SK-N-SH (cell line): ENCODE measurements at regions not wholly inside any gene's neighbourhood (a gene's known extent, or its start where the extent isn't known, plus 50 kb on each side); places are given as distances from the start of the nearest gene placed in this dataset.

Experiments
- CTCF ChIA-PET: fragments of 300-600, 350-600 bp; formaldehyde crosslinking; extraction: SDS; loops from one replicate; lab custom pipeline; 2021; lab: Yijun Ruan, JAX
- POLR2A ChIA-PET: fragments of 350-600 bp; sonication (Branson Sonifier 250); formaldehyde crosslinking; extraction: SDS; loops from one replicate; lab custom pipeline; 2020; ENCODE audit warnings: antibody characterized with exemption, inconsistent platforms; lab: Yijun Ruan, JAX
- DNase-seq: peaks from one replicate; pipeline ENCODE4 v3.0.0; 2012
- H2AFZ ChIP-seq: fragments of 200-600 bp; sonication (generic); 2 replicates; pipeline ENCODE4 v1.8.1; 2016; ENCODE audit warnings: antibody characterized with exemption, mild to moderate bottlenecking, low read depth
- H3F3A ChIP-seq: fragments of 200-600 bp; sonication (generic); replicated peaks from 2 replicates; pipeline ENCODE3; 2016; ENCODE audit warnings: antibody characterized with exemption, mild to moderate bottlenecking; ENCODE audit not compliant: insufficient read depth
- H3K27ac ChIP-seq, 2 experiments: fragments of 200-500 bp in 1 of 2; fragments of 200-600 bp in 1 of 2; sonication (Bioruptor generic) in 1 of 2; sonication (generic), shearing (Covaris generic) in 1 of 2; 2 replicates each; pipeline versions ENCODE4 v1.5.1 to v1.6.1; 2014 to 2016; ENCODE audit warnings: low read depth in 2 of 2, inconsistent platforms in 1 of 2, low read length in 1 of 2, mild to moderate bottlenecking in 1 of 2, mixed read lengths in 1 of 2
- H3K27me3 ChIP-seq: fragments of 200-600 bp; sonication (generic), shearing (Covaris generic); 2 replicates; pipeline ENCODE4 v1.6.1; 2016; ENCODE audit warnings: mixed run types; ENCODE audit not compliant: insufficient read depth
- H3K36me3 ChIP-seq, 2 experiments: fragments of 200-500 bp in 1 of 2; fragments of 200-600 bp in 1 of 2; sonication (Bioruptor generic) in 1 of 2; sonication (generic) in 1 of 2; replicated peaks in 1 of 2; 2 replicates each; pipeline versions ENCODE3 to v1.5.1; 2014 to 2016; ENCODE audit warnings: low read length in 1 of 2, mild to moderate bottlenecking in 1 of 2; ENCODE audit not compliant: insufficient read depth in 2 of 2, control insufficient read depth in 1 of 2
- H3K4me1 ChIP-seq, 2 experiments: fragments of 200-500 bp in 1 of 2; fragments of 200-600 bp in 1 of 2; sonication (Bioruptor generic) in 1 of 2; sonication (generic), shearing (Covaris generic) in 1 of 2; 2 replicates each; pipeline versions ENCODE4 v1.5.1 to v1.6.1; 2014 to 2016; ENCODE audit warnings: low read depth in 1 of 2, low read length in 1 of 2, mixed run types in 1 of 2; ENCODE audit not compliant: insufficient read depth in 2 of 2, control insufficient read depth in 1 of 2
- H3K4me2 ChIP-seq: fragments of 200-600 bp; sonication (generic), shearing (Covaris generic); 2 replicates; pipeline ENCODE4 v1.6.1; 2017; ENCODE audit warnings: mixed run types
- H3K4me3 ChIP-seq, 2 experiments: fragments of 200-500 bp in 1 of 2; fragments of 200-600 bp in 1 of 2; sonication (Bioruptor generic) in 1 of 2; sonication (generic), shearing (Covaris generic) in 1 of 2; 2 replicates each; pipeline versions ENCODE4 v1.5.1 to v1.8.1; 2014 to 2016; ENCODE audit warnings: low read depth in 2 of 2, inconsistent platforms in 1 of 2, low read length in 1 of 2, mild to moderate bottlenecking in 1 of 2, mixed read lengths in 1 of 2, moderate library complexity in 1 of 2
- H3K79me2 ChIP-seq: fragments of 200-600 bp; sonication (generic); 2 replicates; pipeline ENCODE4 v1.8.1; 2017; ENCODE audit warnings: mild to moderate bottlenecking; ENCODE audit not compliant: insufficient read depth
- H3K9ac ChIP-seq: fragments of 200-600 bp; sonication (generic); 2 replicates; pipeline ENCODE4 v1.6.1; 2017; ENCODE audit warnings: mixed run types
- H3K9me2 ChIP-seq: fragments of 200-600 bp; sonication (generic); 2 replicates; pipeline ENCODE4 v1.6.1; 2017; ENCODE audit warnings: mixed run types
- H3K9me3 ChIP-seq: fragments of 200-600 bp; sonication (generic); 2 replicates; pipeline ENCODE4 v1.6.1; 2017; ENCODE audit warnings: mixed run types, mild to moderate bottlenecking, moderate library complexity
- H4K20me1 ChIP-seq: fragments of 200-600 bp; sonication (generic); 2 replicates; pipeline ENCODE4 v1.6.1; 2017; ENCODE audit warnings: mild to moderate bottlenecking, mixed run types; ENCODE audit not compliant: insufficient read depth
- ELF1 ChIP-seq: IDR thresholded peaks from 2 replicates; pipeline ENCODE4 v1.4.0; 2012
- EZH2phosphoT487 ChIP-seq: fragments of 200-600 bp; sonication (generic); IDR thresholded peaks from 2 replicates; pipeline ENCODE4 v1.6.1; 2017; ENCODE audit warnings: low read depth, mixed run types, mild to moderate bottlenecking, antibody characterized with exemption, moderate library complexity, borderline replicate concordance
- FOSL2 ChIP-seq: IDR thresholded peaks from 2 replicates; pipeline ENCODE4 v1.4.0; 2012; ENCODE audit warnings: low read depth, mild to moderate bottlenecking, moderate library complexity, borderline replicate concordance
- FOXM1 ChIP-seq: IDR thresholded peaks from 2 replicates; pipeline ENCODE4 v1.4.0; 2012; ENCODE audit warnings: low read depth, mild to moderate bottlenecking
- JUND ChIP-seq: IDR thresholded peaks from 2 replicates; pipeline ENCODE4 v1.4.0; 2012
- MAX ChIP-seq: IDR thresholded peaks from 2 replicates; pipeline ENCODE4 v1.4.0; 2012; ENCODE audit warnings: low read depth
- NRF1 ChIP-seq: IDR thresholded peaks from 2 replicates; pipeline ENCODE4 v1.6.1; 2012; ENCODE audit warnings: low read depth, mild to moderate bottlenecking, low read length
- POLR2AphosphoS5 ChIP-seq: IDR thresholded peaks from 2 replicates; pipeline ENCODE4 v1.6.1; 2012; ENCODE audit warnings: low read depth, low read length
- RFX5 ChIP-seq: IDR thresholded peaks from 2 replicates; pipeline ENCODE4 v1.6.1; 2012; ENCODE audit warnings: mild to moderate bottlenecking, improper control_type of control experiment, low read length
- RXRA ChIP-seq: IDR thresholded peaks from 2 replicates; pipeline ENCODE4 v1.4.0; 2012; ENCODE audit warnings: low read depth, mild to moderate bottlenecking, borderline replicate concordance
- SIN3A ChIP-seq: IDR thresholded peaks from 2 replicates; pipeline ENCODE4 v1.6.1; 2012; ENCODE audit warnings: low read depth, mild to moderate bottlenecking, low read length, moderate library complexity, borderline replicate concordance
- TAF1 ChIP-seq: IDR thresholded peaks from 2 replicates; pipeline ENCODE4 v1.6.1; 2012; ENCODE audit warnings: low read depth, mild to moderate bottlenecking, low read length, moderate library complexity, borderline replicate concordance
- TEAD4 ChIP-seq: IDR thresholded peaks from 2 replicates; pipeline ENCODE4 v1.4.0; 2012; ENCODE audit warnings: mild to moderate bottlenecking, borderline replicate concordance; ENCODE audit not compliant: insufficient read depth
- YY1 ChIP-seq: IDR thresholded peaks from 2 replicates; pipeline ENCODE4 v1.4.0; 2012; ENCODE audit warnings: low read depth, mild to moderate bottlenecking
- WGBS: methylation state at CpG from one replicate; pipeline ENCODE4 v1.1.6; 2017; ENCODE audit warnings: low lambda C conversion rate; 5-methylcytosine and 5-hydroxymethylcytosine counted together

DNA sequence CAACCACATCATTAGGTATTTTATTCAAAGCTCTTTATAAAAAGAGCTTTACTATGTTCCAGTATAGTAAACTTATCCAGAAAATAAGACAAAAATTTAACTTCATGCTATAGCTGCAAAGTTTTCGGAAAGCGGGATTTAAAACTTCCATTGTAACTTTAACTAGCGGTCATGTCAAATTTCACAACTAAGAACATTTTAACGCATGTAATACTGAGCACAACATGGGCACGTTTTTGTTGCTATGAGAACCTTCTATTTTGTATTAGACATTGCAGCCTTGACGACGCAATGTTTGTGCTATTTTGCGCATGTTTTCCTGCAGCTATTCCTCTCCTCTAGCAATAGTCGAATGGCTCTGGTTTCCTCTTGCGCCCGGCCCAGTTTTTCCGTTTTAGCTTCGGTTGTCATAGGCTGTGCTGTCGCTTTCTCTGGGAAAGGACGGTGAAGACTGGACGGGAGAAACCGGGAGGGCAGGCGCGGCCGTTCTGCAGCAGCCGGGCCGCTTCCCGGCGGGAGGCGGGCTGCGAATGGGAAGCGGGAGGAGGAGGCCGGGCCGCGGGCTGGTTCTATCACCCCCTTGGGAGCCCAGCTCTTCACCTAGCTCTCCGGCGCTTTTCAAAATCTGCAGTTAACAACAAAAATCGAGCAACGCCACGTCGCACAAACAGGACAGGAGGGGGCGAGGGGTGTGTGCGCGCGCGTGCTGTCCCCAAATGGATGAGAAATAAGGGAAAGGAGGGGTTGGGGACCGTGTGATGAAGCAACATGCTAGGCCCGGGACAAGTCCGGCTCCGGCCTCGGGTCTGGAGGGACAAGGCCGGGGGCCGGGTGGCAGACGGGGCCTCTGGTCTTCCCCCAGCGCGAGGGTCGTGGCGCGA lies 105.3 kb upstream of the HNRNPU start:
- Histone ChIP-seq H3K36me3 (no peaks in the 10 kb centered on the region), H3K79me2 (peaks cover 19% of the 10 kb centered on the region), H2AFZ (peak overlapping the region; percentile 73), H3F3A (peaks cover 42% of the 10 kb centered on the region), H4K20me1 (no peaks in the 10 kb centered on the region), H3K27ac (peak overlapping the region; percentile 99 to 100), H3K9ac (peak overlapping the region; percentile 98), H3K9me2 (no peaks in the 10 kb centered on the region), H3K4me1 (peaks cover 19 to 23% of the 10 kb centered on the region in 2 experiments), H3K27me3 (no peaks in the 10 kb centered on the region), H3K9me3 (no peaks in the 10 kb centered on the region), H3K4me3 (peak overlapping the region; percentile 74 to 76), H3K4me2 (peak overlapping the region; percentile 94)
- CTCF ChIA-PET = interaction anchor here (0.8 to 1.8 kb wide), 9 partner anchors 51 to 184 kb away, joined by 3 to 10 read pairs (median 4); partner anchors contain the start of gene HNRNPU
- 6% methylated on average over 41 of the region's 54 CpGs for WGBS
- POLR2A ChIA-PET = interaction anchor here (1.1 to 4.9 kb wide), 4 partner anchors 11 to 134 kb away, joined by 3 to 47 read pairs (median 15); partner anchors contain the start of genes COX20 and HNRNPU
- TF ChIP-seq FOSL2 (no peak), TAF1 (peak; percentile 81), SIN3A (peak; percentile 58; the same call in 1 of the 2 replicates), MAX (peak; percentile 55; the same call in 1 of the 2 replicates), YY1 (0 out of 2 replicates have a peak, but pooled peaks have one; percentile 41), POLR2AphosphoS5 (peak; percentile 39), FOXM1 (peak; percentile 13; the same call in 1 of the 2 replicates), TEAD4 (0 out of 2 replicates have a peak, but pooled peaks have one; percentile 0), JUND (no peak)
- peak; percentile 73 for DNase-seq

DNA sequence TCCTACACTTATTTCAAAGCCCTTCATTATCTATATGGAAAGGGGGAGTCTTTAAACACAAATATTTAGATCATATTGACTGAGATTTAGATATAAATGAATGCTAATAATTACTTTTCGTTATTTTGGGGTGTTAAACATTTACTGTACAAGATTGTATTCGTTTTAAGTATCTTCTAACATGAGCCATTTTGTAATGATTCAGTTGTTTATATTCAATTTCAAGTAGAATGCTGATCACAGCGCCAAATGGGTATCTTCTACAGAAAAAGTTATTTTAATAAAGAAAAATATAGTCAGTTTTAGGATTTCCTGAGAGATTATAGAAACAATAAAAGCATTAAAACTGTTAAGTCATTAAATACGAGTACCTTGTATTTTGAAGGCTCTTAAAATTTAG lies 104.5 kb upstream of the HNRNPU start:
- Histone ChIP-seq H3K4me1 (peaks cover 26% of the 10 kb centered on the region in 2 experiments), H3F3A (peaks cover 46% of the 10 kb centered on the region), H2AFZ (peak overlapping the region; percentile 73), H3K9me3 (no peaks in the 10 kb centered on the region), H3K4me2 (peak overlapping the region; percentile 94), H3K4me3 (peak overlapping the region in 1 of 2 experiments; percentile 76; a peak in 2 of 4 replicates), H3K27ac (peak overlapping the region; percentile 99 to 100), H3K27me3 (no peaks in the 10 kb centered on the region), H3K9ac (peak overlapping the region; percentile 98), H3K36me3 (no peaks in the 10 kb centered on the region), H3K9me2 (no peaks in the 10 kb centered on the region), H4K20me1 (no peaks in the 10 kb centered on the region), H3K79me2 (peaks cover 19% of the 10 kb centered on the region)
- POLR2A ChIA-PET = interaction anchor here (1.1 to 4.9 kb wide), 4 partner anchors 10 to 133 kb away, joined by 3 to 47 read pairs (median 15); partner anchors contain the start of genes COX20 and HNRNPU
- TF ChIP-seq TEAD4 = no peak
- TF ChIP-seq RXRA = no peak
- no peak for TF ChIP-seq EZH2phosphoT487
- no peak for TF ChIP-seq MAX
- no peak for TF ChIP-seq ELF1
- TF ChIP-seq NRF1 = no peak
- TF ChIP-seq RFX5 = no peak
- CTCF ChIA-PET = interaction anchor here (0.6 to 1.8 kb wide), 7 partner anchors 50 to 618 kb away, joined by 3 to 10 read pairs (median 5); partner anchors contain the start of gene HNRNPU
- DNase-seq = no peak
- WGBS = 69% methylated on average over 4 of the region's 4 CpGs
